Activated CD8-positive, alpha-beta memory T cell treated with anti-CD3 and anti-CD28 coated beads for 36 hours (primary cell): ENCODE measurements at regions not wholly inside any gene's neighbourhood (a gene's known extent, or its start where the extent isn't known, plus 50 kb on each side); places are given as distances from the start of the nearest gene placed in this dataset.

Experiments used
- CTCF ChIA-PET: fragments of 350-600 bp; sonication (Branson Sonifier 250); formaldehyde crosslinking; loops from one replicate; lab custom pipeline; 2021; ENCODE audit warnings: antibody characterized with exemption; lab: Charles Lee
- POLR2A ChIA-PET: fragments of 350-600 bp; sonication (Branson Sonifier 250); formaldehyde crosslinking; loops from one replicate; lab custom pipeline; 2021; ENCODE audit warnings: antibody characterized with exemption; lab: Charles Lee

- ChIA-PET POLR2A (no interaction called here), CTCF (no interaction called here)
Observed at GRCh38 chr4:116489739-116490138, 595.6 kb downstream of the TRAM1L1 start.

GRCh38 chr4:116486401-116486800, 599.0 kb downstream of the TRAM1L1 start:
- ChIA-PET POLR2A (no interaction called here), CTCF (no interaction called here)

- ChIA-PET POLR2A (no interaction called here), CTCF (no interaction called here)
Observed at GRCh38 chr4:116480546-116480945, 604.8 kb downstream of the TRAM1L1 start.

- ChIA-PET POLR2A (no interaction called here), CTCF (no interaction called here)
Observed at GRCh38 chr4:116478343-116478742, 607.0 kb downstream of the TRAM1L1 start.

- CTCF ChIA-PET = no interaction called here
- POLR2A ChIA-PET = no interaction called here
Observed at GRCh38 chr4:116469582-116469981, 615.8 kb downstream of the TRAM1L1 start.

GRCh38 chr4:116453127-116453526, 632.2 kb downstream of the TRAM1L1 start:
- ChIA-PET CTCF (no interaction called here), POLR2A (no interaction called here)

GRCh38 chr4:116449764-116450163, 635.6 kb downstream of the TRAM1L1 start:
- CTCF ChIA-PET = no interaction called here
- POLR2A ChIA-PET = no interaction called here

GRCh38 chr4:116444117-116444516, 641.3 kb downstream of the TRAM1L1 start:
- CTCF ChIA-PET = no interaction called here
- POLR2A ChIA-PET = no interaction called here

GRCh38 chr4:116438981-116439729, 646.2 kb downstream of the TRAM1L1 start:
- ChIA-PET CTCF (no interaction called here), POLR2A (no interaction called here)

GRCh38 chr4:116438417-116438816, 647.0 kb downstream of the TRAM1L1 start:
- ChIA-PET CTCF (no interaction called here), POLR2A (no interaction called here)

GRCh38 chr4:116427666-116428065, 657.7 kb downstream of the TRAM1L1 start:
- POLR2A ChIA-PET = no interaction called here
- CTCF ChIA-PET = no interaction called here

GRCh38 chr4:116413222-116413621, 672.2 kb downstream of the TRAM1L1 start:
- CTCF ChIA-PET = no interaction called here
- POLR2A ChIA-PET = no interaction called here

- CTCF ChIA-PET = no interaction called here
Observed at GRCh38 chr4:116401293-116401692, 684.1 kb downstream of the TRAM1L1 start.

GRCh38 chr4:116400480-116400879, 684.9 kb downstream of the TRAM1L1 start:
- POLR2A ChIA-PET = no interaction called here
- CTCF ChIA-PET = no interaction called here

More at GRCh38 chr4:116401293-116401692, 684.1 kb downstream of the TRAM1L1 start:
- POLR2A ChIA-PET = no interaction called here

- POLR2A ChIA-PET = no interaction called here
- CTCF ChIA-PET = no interaction called here
Observed at GRCh38 chr4:116397714-116398113, 687.7 kb downstream of the TRAM1L1 start.

- POLR2A ChIA-PET = no interaction called here
- CTCF ChIA-PET = no interaction called here
Observed at GRCh38 chr4:116397291-116397690, 688.1 kb downstream of the TRAM1L1 start.

- POLR2A ChIA-PET = no interaction called here
- CTCF ChIA-PET = no interaction called here
Observed at GRCh38 chr4:116395408-116395807, 690.0 kb downstream of the TRAM1L1 start.

- POLR2A ChIA-PET = no interaction called here
- CTCF ChIA-PET = no interaction called here
Observed at GRCh38 chr4:116391020-116391419, 694.4 kb downstream of the TRAM1L1 start.

GRCh38 chr4:116389139-116389538, 696.2 kb downstream of the TRAM1L1 start:
- POLR2A ChIA-PET = no interaction called here
- CTCF ChIA-PET = no interaction called here

- POLR2A ChIA-PET = no interaction called here
Observed at GRCh38 chr4:116387937-116388474, 697.4 kb downstream of the TRAM1L1 start.

GRCh38 chr4:116386856-116387255, 698.5 kb downstream of the TRAM1L1 start:
- ChIA-PET CTCF (no interaction called here), POLR2A (no interaction called here)

More at GRCh38 chr4:116387937-116388474, 697.4 kb downstream of the TRAM1L1 start:
- CTCF ChIA-PET = no interaction called here
